BJ (cell line): ENCODE measurements at regions not wholly inside any gene's neighbourhood (a gene's known extent, or its start where the extent isn't known, plus 50 kb on each side); places are given as distances from the start of the nearest gene placed in this dataset.

ENCODE experiments used
- CTCF ChIA-PET: fragments of 350-600 bp; formaldehyde crosslinking; extraction: SDS; loops from one replicate; lab custom pipeline; 2021; ENCODE audit warnings: antibody characterized with exemption, inconsistent platforms; lab: Yijun Ruan, JAX
- POLR2A ChIA-PET: fragments of 300-600 bp; sonication (Branson Sonifier 250); formaldehyde crosslinking; extraction: SDS; loops from one replicate; lab custom pipeline; 2021; ENCODE audit warnings: antibody characterized with exemption; lab: Charles Lee
- DNase-seq: peaks from one replicate; pipeline ENCODE4 v3.0.0-alpha.2; 2011; ENCODE audit warnings: low read depth
- H3K27me3 ChIP-seq: 2 replicates; pipeline ENCODE4 v1.6.0; 2011; ENCODE audit warnings: low read length; ENCODE audit not compliant: control insufficient read depth, insufficient read depth
- H3K36me3 ChIP-seq: 2 replicates; pipeline ENCODE4 v1.5.1; 2011; ENCODE audit warnings: low read length; ENCODE audit not compliant: control insufficient read depth, insufficient read depth
- H3K4me3 ChIP-seq: 2 replicates; pipeline ENCODE4 v1.5.1; 2011; ENCODE audit warnings: low read depth, mild to moderate bottlenecking, control low read depth, low read length
- TF ChIP-seq, protein P1 (sequence below): IDR thresholded peaks from 2 replicates; pipeline ENCODE4 v1.5.1; 2011; ENCODE audit warnings: low read depth, mild to moderate bottlenecking, control low read depth, inconsistent platforms, low read length, moderate library complexity; ENCODE audit not compliant: insufficient read depth

DNA sequence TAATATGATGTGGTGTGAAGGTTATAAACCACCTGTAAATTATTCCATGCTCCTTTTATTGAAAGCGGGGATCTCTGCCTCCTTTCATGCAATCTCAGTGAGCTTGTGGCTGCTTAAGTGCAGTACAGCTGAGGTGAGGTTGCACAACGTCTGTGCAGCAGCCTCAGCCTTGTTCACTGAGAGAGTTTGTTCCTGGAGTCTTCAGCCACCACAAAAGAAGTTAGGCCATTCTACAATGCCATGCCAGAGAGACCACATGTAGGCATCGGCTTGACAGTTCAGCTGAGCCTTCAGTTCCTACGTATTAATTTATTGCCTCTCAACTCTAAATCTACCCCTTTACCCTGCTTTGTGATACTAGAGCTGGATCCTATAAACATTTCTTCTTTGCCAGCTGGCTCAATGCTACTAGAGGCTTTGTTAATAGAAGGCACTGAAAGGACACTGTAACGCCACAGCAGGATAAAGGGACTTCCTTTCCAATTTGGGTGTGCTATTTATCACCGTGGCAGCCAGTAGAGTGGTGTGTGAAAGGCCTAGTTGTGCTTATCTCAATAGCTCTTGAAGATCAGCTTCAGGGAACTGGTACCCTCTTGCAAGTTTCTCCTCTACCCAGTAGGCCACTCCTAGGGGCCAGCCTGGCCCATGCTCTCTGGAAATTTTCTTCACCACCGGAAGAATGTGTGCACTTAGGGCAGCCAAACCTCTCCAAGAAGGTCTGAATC, 337.7 kb downstream of the IPO8 start:
- TF ChIP-seq, protein P1, sequence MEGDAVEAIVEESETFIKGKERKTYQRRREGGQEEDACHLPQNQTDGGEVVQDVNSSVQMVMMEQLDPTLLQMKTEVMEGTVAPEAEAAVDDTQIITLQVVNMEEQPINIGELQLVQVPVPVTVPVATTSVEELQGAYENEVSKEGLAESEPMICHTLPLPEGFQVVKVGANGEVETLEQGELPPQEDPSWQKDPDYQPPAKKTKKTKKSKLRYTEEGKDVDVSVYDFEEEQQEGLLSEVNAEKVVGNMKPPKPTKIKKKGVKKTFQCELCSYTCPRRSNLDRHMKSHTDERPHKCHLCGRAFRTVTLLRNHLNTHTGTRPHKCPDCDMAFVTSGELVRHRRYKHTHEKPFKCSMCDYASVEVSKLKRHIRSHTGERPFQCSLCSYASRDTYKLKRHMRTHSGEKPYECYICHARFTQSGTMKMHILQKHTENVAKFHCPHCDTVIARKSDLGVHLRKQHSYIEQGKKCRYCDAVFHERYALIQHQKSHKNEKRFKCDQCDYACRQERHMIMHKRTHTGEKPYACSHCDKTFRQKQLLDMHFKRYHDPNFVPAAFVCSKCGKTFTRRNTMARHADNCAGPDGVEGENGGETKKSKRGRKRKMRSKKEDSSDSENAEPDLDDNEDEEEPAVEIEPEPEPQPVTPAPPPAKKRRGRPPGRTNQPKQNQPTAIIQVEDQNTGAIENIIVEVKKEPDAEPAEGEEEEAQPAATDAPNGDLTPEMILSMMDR = no peak
- DNase-seq = no peak
- ChIA-PET CTCF (no interaction called here), POLR2A (interaction anchor here (0.6 kb wide), 1 partner anchor 391 kb away, joined by 3 read pairs; no protein-coding TSS in a partner anchor)
- no peaks in the 10 kb centered on the region for H3K36me3 ChIP-seq
- H3K4me3 ChIP-seq = no peak overlapping the region
- no peaks in the 10 kb centered on the region for H3K27me3 ChIP-seq

DNA sequence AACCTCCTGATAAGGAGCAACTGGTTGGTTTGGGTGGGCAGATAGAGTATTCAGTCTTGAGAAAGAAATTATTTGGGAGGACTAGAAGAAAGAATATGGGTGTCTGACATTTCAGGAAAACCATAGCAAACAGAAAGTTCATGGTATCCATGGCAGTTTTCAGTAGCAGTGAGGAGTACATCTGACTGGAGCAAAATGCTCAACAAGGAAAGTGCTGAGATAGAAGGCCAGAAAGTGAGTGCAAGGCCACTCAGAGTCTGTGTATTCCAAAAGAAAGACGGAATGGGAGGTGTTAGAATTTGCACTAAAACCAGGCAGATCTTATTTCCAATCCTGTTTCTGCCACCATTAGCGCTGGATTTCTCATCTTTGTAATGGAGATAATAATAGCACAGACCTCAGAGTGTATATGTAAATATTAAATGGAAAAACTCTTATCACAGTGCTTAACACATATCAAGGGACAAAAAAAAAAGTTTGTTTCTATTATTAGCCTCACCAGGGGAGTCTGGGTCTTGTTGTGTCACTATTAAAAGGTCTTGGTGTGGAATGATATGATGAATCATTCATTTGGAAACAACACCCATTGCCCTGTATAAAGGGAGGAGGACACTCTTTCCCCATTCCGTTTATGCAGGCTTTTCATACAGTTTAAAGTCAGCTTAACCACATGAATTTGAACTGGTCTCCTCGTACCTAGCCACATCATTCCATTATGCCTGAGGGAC, 349.8 kb downstream of the IPO8 start:
- DNase-seq = no peak
- TF ChIP-seq, protein P1 = no peak
- POLR2A ChIA-PET = no interaction called here
- no peak overlapping the region for H3K4me3 ChIP-seq
- no peaks in the 10 kb centered on the region for H3K36me3 ChIP-seq
- CTCF ChIA-PET = no interaction called here
- H3K27me3 ChIP-seq = no peaks in the 10 kb centered on the region

DNA sequence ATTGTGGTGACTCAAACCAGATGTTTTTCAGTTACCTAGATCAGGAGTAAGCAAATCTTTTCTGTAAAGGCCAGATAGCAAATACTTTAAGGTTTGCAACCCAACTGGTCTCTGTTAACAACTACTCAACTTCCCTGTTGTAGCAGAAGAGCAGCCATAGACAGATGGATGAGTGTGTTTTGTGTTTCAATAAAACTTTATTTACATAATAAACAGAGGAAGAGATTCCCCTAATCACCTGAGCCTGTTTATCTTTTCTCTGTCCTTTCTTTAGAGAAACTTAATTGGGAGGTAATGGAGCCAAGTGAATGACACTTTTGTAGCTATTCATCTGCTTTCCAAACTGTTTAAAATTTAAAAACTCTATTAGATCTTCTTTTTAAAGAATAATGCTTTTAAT, 365.1 kb downstream of the IPO8 start:
- POLR2A ChIA-PET = no interaction called here
- no peak for DNase-seq
- TF ChIP-seq, protein P1 = no peak
- no peak overlapping the region for H3K4me3 ChIP-seq
- H3K36me3 ChIP-seq = no peaks in the 10 kb centered on the region
- no peaks in the 10 kb centered on the region for H3K27me3 ChIP-seq
- CTCF ChIA-PET = no interaction called here

DNA sequence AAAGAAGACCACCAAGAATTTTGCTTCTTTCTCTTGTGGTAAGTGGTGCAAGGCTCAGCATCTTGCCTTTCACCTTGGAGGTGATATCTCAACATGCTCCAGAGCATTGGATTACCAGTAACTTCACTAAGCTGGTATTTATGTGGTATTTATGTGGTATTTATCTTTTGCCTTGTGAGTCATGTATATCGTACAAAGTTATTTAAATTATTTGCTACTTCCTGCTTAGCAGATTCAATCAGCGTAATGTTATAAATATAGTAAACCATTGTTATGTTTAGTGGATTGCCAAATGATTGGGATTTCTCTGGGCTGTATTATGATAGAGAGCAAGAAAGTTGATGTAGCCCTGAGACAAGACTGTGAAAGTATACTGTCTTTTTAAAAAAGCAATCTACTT, 366.4 kb downstream of the IPO8 start:
- ChIA-PET POLR2A (no interaction called here), CTCF (interaction anchor here (1.3 kb wide), 1 partner anchor 10 kb away, joined by 5 read pairs; no protein-coding TSS in a partner anchor)
- TF ChIP-seq, protein P1 = no peak

DNA sequence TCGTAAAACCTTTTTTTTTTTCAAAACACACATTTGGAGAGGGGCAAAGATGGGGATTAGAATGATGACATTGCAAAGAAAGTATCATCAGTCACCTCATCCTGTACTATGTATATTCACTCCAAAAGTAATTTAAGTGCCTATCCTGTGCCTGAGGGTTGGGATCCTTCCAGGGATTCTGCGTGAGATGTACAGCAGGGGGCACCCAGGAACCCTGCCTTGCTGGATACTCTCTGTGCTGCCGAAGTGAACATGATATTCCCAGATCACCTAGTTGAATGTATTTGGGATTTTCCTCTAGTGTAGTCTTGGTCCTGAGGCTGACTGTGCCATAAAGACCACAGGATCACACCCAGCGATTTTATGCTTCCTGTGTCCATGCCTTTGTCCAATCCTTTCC, 372.7 kb downstream of the IPO8 start:
- POLR2A ChIA-PET = no interaction called here
- Histone ChIP-seq H3K4me3 (no peak overlapping the region), H3K36me3 (no peaks in the 10 kb centered on the region), H3K27me3 (no peaks in the 10 kb centered on the region)
- CTCF ChIA-PET = no interaction called here
- no peak for DNase-seq
- TF ChIP-seq, protein P1 = no peak

More for the DNA sequence above, 366.4 kb downstream of the IPO8 start:
- Histone ChIP-seq H3K4me3 (no peak overlapping the region), H3K27me3 (no peaks in the 10 kb centered on the region), H3K36me3 (no peaks in the 10 kb centered on the region)
- DNase-seq = no peak
